Caco-2 (cell line): ENCODE measurements at regions not wholly inside any gene's neighbourhood (a gene's known extent, or its start where the extent isn't known, plus 50 kb on each side); places are given as distances from the start of the nearest gene placed in this dataset.

Source experiments
- BruUV-seq: library from RNA; stranded (reverse); fragments of 400-500 nt; replicated peaks from 2 replicates; lab custom pipeline; 2021; lab: Mats Ljungman, UMichigan
- CTCF ChIA-PET: fragments of 300-600 bp; sonication (Branson Sonifier 250); formaldehyde crosslinking; loops from one replicate; lab custom pipeline; 2022; ENCODE audit warnings: antibody characterized with exemption; lab: Charles Lee
- POLR2A ChIA-PET: fragments of 300-600 bp; sonication (Branson Sonifier 250); formaldehyde crosslinking; loops from one replicate; lab custom pipeline; 2022; ENCODE audit warnings: antibody characterized with exemption; lab: Charles Lee
- DNase-seq, 2 experiments: peaks; one replicate each; pipeline versions ENCODE4 v3.0.0 to v3.0.0-alpha.2; 2020 to 2022
- H3K27me3 ChIP-seq: replicated peaks from 2 replicates; pipeline ENCODE4 v1.6.0; 2011; ENCODE audit warnings: low read length; ENCODE audit not compliant: control insufficient read depth, insufficient read depth
- H3K36me3 ChIP-seq: 2 replicates; pipeline ENCODE4 v1.5.1; 2011; ENCODE audit warnings: low read length; ENCODE audit not compliant: control insufficient read depth, insufficient read depth
- H3K4me1 ChIP-seq: fragments of 250-450 bp; sonication (Bioruptor Pico); 2 replicates; pipeline ENCODE4 v1.5.1; 2020; ENCODE audit warnings: mild to moderate bottlenecking
- H3K4me3 ChIP-seq: 2 replicates; pipeline ENCODE4 v1.5.1; 2011; ENCODE audit warnings: low read depth, mild to moderate bottlenecking, control low read depth, low read length
- H3K9me3 ChIP-seq: fragments of 250-450 bp; sonication (Bioruptor Pico); 2 replicates; pipeline ENCODE4 v1.5.1; 2020; ENCODE audit warnings: mild to moderate bottlenecking, moderate library complexity
- H3K27ac Mint-ChIP-seq: one replicate; pipeline ENCODE4 v1.8.0; 2022; ENCODE audit warnings: mixed read lengths; ENCODE audit not compliant: unreplicated experiment
- H3K27me3 Mint-ChIP-seq: one replicate; pipeline ENCODE4 v1.8.0; 2022; ENCODE audit warnings: mixed read lengths; ENCODE audit not compliant: insufficient read depth, unreplicated experiment
- H3K36me3 Mint-ChIP-seq: one replicate; pipeline ENCODE4 v1.8.0; 2022; ENCODE audit warnings: mild to moderate bottlenecking, mixed read lengths; ENCODE audit not compliant: insufficient read depth, unreplicated experiment
- H3K4me1 Mint-ChIP-seq: one replicate; pipeline ENCODE4 v1.8.0; 2022; ENCODE audit warnings: low read depth, mixed read lengths; ENCODE audit not compliant: unreplicated experiment
- H3K4me3 Mint-ChIP-seq: one replicate; pipeline ENCODE4 v1.8.0; 2022; ENCODE audit warnings: mild to moderate bottlenecking, moderate library complexity, mixed read lengths; ENCODE audit not compliant: unreplicated experiment
- H3K9me3 Mint-ChIP-seq: one replicate; pipeline ENCODE4 v1.8.0; 2022; ENCODE audit warnings: mixed read lengths; ENCODE audit not compliant: unreplicated experiment
- CTCF ChIP-seq, 2 experiments: fragments of 200-600 bp in 1 of 2; IDR thresholded peaks; 1 replicate in 1 of 2; 2 replicates in 1 of 2; pipeline versions ENCODE4 v1.5.1 to v1.8.0; 2011 to 2022; ENCODE audit warnings: antibody characterized with exemption in 1 of 2, control low read depth in 1 of 2, inconsistent platforms in 1 of 2, low read depth in 1 of 2, low read length in 1 of 2, mild to moderate bottlenecking in 1 of 2, moderate library complexity in 1 of 2; ENCODE audit not compliant: insufficient read depth in 1 of 2, severe bottlenecking in 1 of 2, unreplicated experiment in 1 of 2
- intact Hi-C: fragments of 100-400 bp; cut with micrococcal nuclease; formaldehyde crosslinking; loops from one replicate; pipeline ENCODE4 v1.10.0; 2022; ENCODE audit not compliant: unreplicated experiment

DNA sequence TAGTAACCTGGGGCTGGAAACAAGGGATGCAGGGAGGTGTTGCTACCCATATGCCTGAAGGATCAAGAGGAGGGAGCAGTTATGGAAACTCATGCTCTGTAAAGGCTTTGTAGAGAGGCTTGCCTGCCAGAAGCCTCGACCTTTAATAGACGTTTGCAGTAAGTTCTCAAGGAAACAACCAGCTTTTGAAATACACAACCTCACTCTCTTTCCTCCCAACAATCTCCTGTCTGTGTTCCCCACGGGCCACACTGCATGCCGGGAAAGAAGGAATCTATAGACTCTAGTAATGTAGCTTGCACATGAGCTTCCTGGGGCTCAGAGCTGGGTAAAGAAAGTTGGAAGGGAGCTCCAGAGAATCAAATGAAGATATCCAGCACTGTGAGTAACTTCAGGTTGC lies 101.6 kb upstream of the PACRGL start:
- H3K9me3 ChIP-seq, result no peaks in the 10 kb centered on the region
- no peak overlapping the region for H3K27ac Mint-ChIP-seq
- intact Hi-C loops, result no loop called here
- no peak for DNase-seq
- H3K27me3 ChIP-seq, result no peaks in the 10 kb centered on the region
- no peak overlapping the region for H3K4me3 ChIP-seq
- TF ChIP-seq CTCF (IDR thresholded peaks at IDR 0.05; ENCODE audit: insufficient read depth in 1 of 2, low read depth in 1 of 2, low read length in 1 of 2, severe bottlenecking in 1 of 2, unreplicated experiment in 1 of 2), result no peak
- no peaks in the 10 kb centered on the region for H3K36me3 ChIP-seq
- ChIA-PET POLR2A (no interaction called here), CTCF (no interaction called here)
- H3K4me1 ChIP-seq, result no peaks in the 10 kb centered on the region
- no peaks in the 10 kb centered on the region for H3K4me1 Mint-ChIP-seq
- H3K27me3 Mint-ChIP-seq, result no peaks in the 10 kb centered on the region
- no TSS peak for BruUV-seq
- no peak overlapping the region for H3K4me3 Mint-ChIP-seq
- H3K36me3 Mint-ChIP-seq, result no peaks in the 10 kb centered on the region
- no peaks in the 10 kb centered on the region for H3K9me3 Mint-ChIP-seq

- POLR2A ChIA-PET, result interaction anchor here (0.6 kb wide), 1 partner anchor 96 kb away, joined by 3 read pairs; no protein-coding TSS in a partner anchor
- H3K27ac Mint-ChIP-seq, result no peak overlapping the region
- intact Hi-C loops, result no loop called here
Observed at GRCh38 chr4:20603671-20604313, 96.5 kb upstream of the PACRGL start.

GRCh38 chr4:20612313-20612712 lies 87.9 kb upstream of the PACRGL start:
- intact Hi-C loops, result no loop called here
- Mint-ChIP-seq H3K27ac (no peak overlapping the region), H3K4me3 (no peak overlapping the region), H3K9me3 (no peaks in the 10 kb centered on the region), H3K27me3 (no peaks in the 10 kb centered on the region), H3K36me3 (no peaks in the 10 kb centered on the region), H3K4me1 (no peaks in the 10 kb centered on the region)
- no peak for DNase-seq
- no peak for TF ChIP-seq CTCF (IDR thresholded peaks at IDR 0.05; ENCODE audit: insufficient read depth in 1 of 2, low read depth in 1 of 2, low read length in 1 of 2, severe bottlenecking in 1 of 2, unreplicated experiment in 1 of 2)
- no peaks in the 10 kb centered on the region for H3K36me3 ChIP-seq
- ChIA-PET POLR2A (no interaction called here), CTCF (no interaction called here)
- no peaks in the 10 kb centered on the region for H3K27me3 ChIP-seq
- no peaks in the 10 kb centered on the region for H3K9me3 ChIP-seq
- no peaks in the 10 kb centered on the region for H3K4me1 ChIP-seq
- no peak overlapping the region for H3K4me3 ChIP-seq
- BruUV-seq, result no TSS peak

More at GRCh38 chr4:20603671-20604313, 96.5 kb upstream of the PACRGL start:
- no peaks in the 10 kb centered on the region for H3K36me3 ChIP-seq
- CTCF ChIA-PET, result no interaction called here
- Mint-ChIP-seq H3K9me3 (no peaks in the 10 kb centered on the region), H3K27me3 (no peaks in the 10 kb centered on the region), H3K4me1 (no peaks in the 10 kb centered on the region), H3K4me3 (no peak overlapping the region), H3K36me3 (no peaks in the 10 kb centered on the region)
- H3K27me3 ChIP-seq, result no peaks in the 10 kb centered on the region
- no peaks in the 10 kb centered on the region for H3K4me1 ChIP-seq
- no TSS peak for BruUV-seq
- H3K9me3 ChIP-seq, result no peaks in the 10 kb centered on the region
- DNase-seq, result no peak
- TF ChIP-seq CTCF (IDR thresholded peaks at IDR 0.05; ENCODE audit: insufficient read depth in 1 of 2, low read depth in 1 of 2, low read length in 1 of 2, severe bottlenecking in 1 of 2, unreplicated experiment in 1 of 2), result no peak
- H3K4me3 ChIP-seq, result no peak overlapping the region
